Sigmoid colon (tissue), 6 donors: ENCODE measurements at regions not wholly inside any gene's neighbourhood (a gene's known extent, or its start where the extent isn't known, plus 50 kb on each side); places are given as distances from the start of the nearest gene placed in this dataset.

Experiments used
- DNase-seq: peaks from one replicate; pipeline ENCODE4 v3.0.0-alpha.2; 2019
- H3K27ac ChIP-seq, 4 donors: fragments of 200-600 bp; sonication (generic); one replicate each; pipeline ENCODE4 v1.5.1; 2016 to 2019; ENCODE audit warnings: mild to moderate bottlenecking in 1 of 4
- H3K27me3 ChIP-seq, 3 donors: fragments of 200-600 bp; sonication (generic); one replicate each; pipeline ENCODE4 v1.5.1; 2019; ENCODE audit warnings: mild to moderate bottlenecking in 1 of 3
- H3K36me3 ChIP-seq, 4 donors: fragments of 200-600 bp; sonication (generic); one replicate each; pipeline ENCODE4 v1.5.1; 2016 to 2019
- H3K4me1 ChIP-seq, 4 donors: fragments of 200-600 bp; sonication (generic); one replicate each; pipeline ENCODE4 v1.5.1; 2017 to 2019
- H3K4me3 ChIP-seq, 4 donors: fragments of 200-600 bp; sonication (generic); one replicate each; pipeline ENCODE4 v1.5.1; 2017 to 2019; ENCODE audit warnings: mild to moderate bottlenecking in 2 of 4, moderate library complexity in 1 of 4
- H3K9me3 ChIP-seq, 4 donors: fragments of 200-600 bp in 3 of 4; sonication (generic) in 3 of 4; one replicate each; pipeline versions ENCODE4 v1.5.1 to v1.6.1; 2013 to 2019
- EP300 ChIP-seq, 4 donors: sonication (generic); formaldehyde crosslinking; IDR thresholded peaks; one replicate each; pipeline ENCODE4 v1.6.1; 2017; ENCODE audit warnings: antibody characterized with exemption in 4 of 4
- POLR2A ChIP-seq, 2 donors: fragments of 450-650 bp; IDR thresholded peaks; one replicate each; pipeline ENCODE4 v1.6.1; 2016; ENCODE audit warnings: antibody characterized with exemption in 2 of 2, mild to moderate bottlenecking in 2 of 2, moderate library complexity in 2 of 2
- POLR2AphosphoS5 ChIP-seq, 4 donors: sonication (generic); formaldehyde crosslinking; IDR thresholded peaks; one replicate each; pipeline ENCODE4 v1.6.1; 2017; ENCODE audit warnings: antibody characterized with exemption in 4 of 4
- WGBS, 2 donors: extraction: QIAGEN DNeasy Blood & Tissue Kit; methylation state at CpG; one replicate each; pipeline ENCODE4 v1.1.7; 2013; 5-methylcytosine and 5-hydroxymethylcytosine counted together
- intact Hi-C: fragments of 100-400 bp; cut with DNase I; formaldehyde crosslinking; loops from one replicate; pipeline ENCODE4 v1.15.1; 2023
- TF ChIP-seq, protein P1 (sequence below), 4 experiments: fragments of 450-650 bp in 3 of 4; fragments of 200-600 bp in 1 of 4; IDR thresholded peaks; one replicate each; pipeline ENCODE4 v1.5.1; 2016 to 2019; ENCODE audit warnings: antibody characterized with exemption in 4 of 4, mild to moderate bottlenecking in 3 of 4, moderate library complexity in 2 of 4
- donor health status: healthy with polysubstance abuse.
- donor health status: healthy.

GRCh38 chr4:121510341-121510874 is 129.6 kb upstream of the QRFPR start:
- H3K27ac ChIP-seq: no peak overlapping the region
- H3K4me1 ChIP-seq: no peaks in the 10 kb centered on the region
- intact Hi-C loops: no loop called here
- WGBS, 2 donors: 78 to 83% methylated on average over 2 of the region's 2 CpGs
- H3K36me3 ChIP-seq: no peaks in the 10 kb centered on the region
- H3K27me3 ChIP-seq: no peaks in the 10 kb centered on the region
- DNase-seq: no peak
- H3K9me3 ChIP-seq: peaks cover 0 to 3% (median 0%) of the 10 kb centered on the region in 4 donors
- TF ChIP-seq POLR2AphosphoS5 (IDR thresholded peaks at IDR 0.05): no peak
- TF ChIP-seq EP300 (IDR thresholded peaks at IDR 0.05): no peak
- TF ChIP-seq, protein P1, sequence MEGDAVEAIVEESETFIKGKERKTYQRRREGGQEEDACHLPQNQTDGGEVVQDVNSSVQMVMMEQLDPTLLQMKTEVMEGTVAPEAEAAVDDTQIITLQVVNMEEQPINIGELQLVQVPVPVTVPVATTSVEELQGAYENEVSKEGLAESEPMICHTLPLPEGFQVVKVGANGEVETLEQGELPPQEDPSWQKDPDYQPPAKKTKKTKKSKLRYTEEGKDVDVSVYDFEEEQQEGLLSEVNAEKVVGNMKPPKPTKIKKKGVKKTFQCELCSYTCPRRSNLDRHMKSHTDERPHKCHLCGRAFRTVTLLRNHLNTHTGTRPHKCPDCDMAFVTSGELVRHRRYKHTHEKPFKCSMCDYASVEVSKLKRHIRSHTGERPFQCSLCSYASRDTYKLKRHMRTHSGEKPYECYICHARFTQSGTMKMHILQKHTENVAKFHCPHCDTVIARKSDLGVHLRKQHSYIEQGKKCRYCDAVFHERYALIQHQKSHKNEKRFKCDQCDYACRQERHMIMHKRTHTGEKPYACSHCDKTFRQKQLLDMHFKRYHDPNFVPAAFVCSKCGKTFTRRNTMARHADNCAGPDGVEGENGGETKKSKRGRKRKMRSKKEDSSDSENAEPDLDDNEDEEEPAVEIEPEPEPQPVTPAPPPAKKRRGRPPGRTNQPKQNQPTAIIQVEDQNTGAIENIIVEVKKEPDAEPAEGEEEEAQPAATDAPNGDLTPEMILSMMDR (IDR thresholded peaks at IDR 0.05): no peak
- no peak for TF ChIP-seq POLR2A (IDR thresholded peaks at IDR 0.05)
- no peak overlapping the region for H3K4me3 ChIP-seq

- H3K4me3 ChIP-seq: no peak overlapping the region
- no peaks in the 10 kb centered on the region for H3K4me1 ChIP-seq
- no peak for DNase-seq
- no peak overlapping the region for H3K27ac ChIP-seq
- H3K9me3 ChIP-seq: no peaks in the 10 kb centered on the region
- WGBS, 2 donors: 92 to 95% methylated on average over 4 of the region's 4 CpGs
- TF ChIP-seq POLR2AphosphoS5 (IDR thresholded peaks at IDR 0.05): no peak
- no peak for TF ChIP-seq EP300 (IDR thresholded peaks at IDR 0.05)
- TF ChIP-seq POLR2A (IDR thresholded peaks at IDR 0.05): no peak
- TF ChIP-seq, protein P1 (IDR thresholded peaks at IDR 0.05): no peak
- intact Hi-C loops: no loop called here
- no peaks in the 10 kb centered on the region for H3K36me3 ChIP-seq
- H3K27me3 ChIP-seq: no peaks in the 10 kb centered on the region
Measured at GRCh38 chr4:121485190-121485804, 104.5 kb upstream of the QRFPR start.

- Histone ChIP-seq H3K27me3 (no peaks in the 10 kb centered on the region), H3K4me3 (no peak overlapping the region), H3K36me3 (no peaks in the 10 kb centered on the region), H3K9me3 (no peaks in the 10 kb centered on the region), H3K27ac (no peak overlapping the region), H3K4me1 (no peaks in the 10 kb centered on the region)
- no peak for TF ChIP-seq EP300 (IDR thresholded peaks at IDR 0.05)
- TF ChIP-seq, protein P1 (IDR thresholded peaks at IDR 0.05): peak in 3 of 4 experiments; percentile 22 to 42 (median 22)
- intact Hi-C loops: no loop called here
- 2 to 10% methylated on average over 1 of the region's 1 CpG for WGBS, 2 donors
- no peak for DNase-seq
Measured at GRCh38 chr4:121484633-121485032, 103.8 kb upstream of the QRFPR start.

- no peaks in the 10 kb centered on the region for H3K27me3 ChIP-seq
- H3K36me3 ChIP-seq: no peaks in the 10 kb centered on the region
- DNase-seq: no peak
- H3K4me1 ChIP-seq: no peaks in the 10 kb centered on the region
- WGBS, 2 donors: 40 to 64% methylated on average over 1 of the region's 1 CpG
- H3K9me3 ChIP-seq: no peaks in the 10 kb centered on the region
- H3K27ac ChIP-seq: no peak overlapping the region
- H3K4me3 ChIP-seq: no peak overlapping the region
- TF ChIP-seq, protein P1 (IDR thresholded peaks at IDR 0.05): no peak
- TF ChIP-seq POLR2AphosphoS5 (IDR thresholded peaks at IDR 0.05) (no peak), POLR2A (IDR thresholded peaks at IDR 0.05) (no peak), EP300 (IDR thresholded peaks at IDR 0.05) (no peak)
- intact Hi-C loops: no loop called here
Measured at GRCh38 chr4:121479808-121480207, 99.0 kb upstream of the QRFPR start.

- Histone ChIP-seq H3K9me3 (no peaks in the 10 kb centered on the region), H3K4me1 (no peaks in the 10 kb centered on the region), H3K36me3 (no peaks in the 10 kb centered on the region), H3K4me3 (no peak overlapping the region), H3K27me3 (no peaks in the 10 kb centered on the region), H3K27ac (no peak overlapping the region)
- WGBS, 2 donors: 56 to 79% methylated on average over 2 of the region's 2 CpGs
- no peak for DNase-seq
- TF ChIP-seq POLR2A (IDR thresholded peaks at IDR 0.05) (no peak), EP300 (IDR thresholded peaks at IDR 0.05) (no peak), POLR2AphosphoS5 (IDR thresholded peaks at IDR 0.05) (no peak)
- TF ChIP-seq, protein P1 (IDR thresholded peaks at IDR 0.05): no peak
- intact Hi-C loops: no loop called here
Measured at GRCh38 chr4:121477480-121477879, 96.7 kb upstream of the QRFPR start.
